H1 (cell line): ENCODE measurements at regions not wholly inside any gene's neighbourhood (a gene's known extent, or its start where the extent isn't known, plus 50 kb on each side); places are given as distances from the start of the nearest gene placed in this dataset.

Source experiments
- CTCF ChIA-PET: fragments of 300-600 bp; sonication (Branson Sonifier 250); formaldehyde crosslinking; loops from one replicate; lab custom pipeline; 2021; ENCODE audit not compliant: partially characterized antibody; lab: Charles Lee
- POLR2A ChIA-PET: fragments of 300-600 bp; sonication (Branson Sonifier 250); formaldehyde crosslinking; loops from one replicate; lab custom pipeline; 2021; ENCODE audit warnings: inconsistent platforms; ENCODE audit not compliant: partially characterized antibody; lab: Charles Lee
- DNase-seq, 2 experiments: peaks; one replicate each; pipeline versions ENCODE4 v3.0.0 to v3.0.0-alpha.2; 2010 to 2022; ENCODE audit warnings: low spot score in 2 of 2, low read depth in 1 of 2, mixed read lengths in 1 of 2
- FAIRE-seq: peaks from 2 replicates; lab custom pipeline; 2011; peaks lifted over from hg19 to GRCh38; lab: Jason Lieb, UNC
- H2AFZ ChIP-seq: 2 replicates; pipeline ENCODE4 v1.8.1; 2012; ENCODE audit warnings: low read length, inconsistent platforms
- H2AK5ac ChIP-seq: 2 replicates; pipeline ENCODE4 v1.6.1; 2013; ENCODE audit warnings: low read depth, low read length
- H2BK120ac ChIP-seq: replicated peaks from 2 replicates; pipeline ENCODE3; 2013; ENCODE audit warnings: low read depth, low read length, inconsistent platforms
- H2BK12ac ChIP-seq: 2 replicates; pipeline ENCODE4 v1.6.1; 2013; ENCODE audit warnings: low read depth, low read length
- H2BK15ac ChIP-seq: 2 replicates; pipeline ENCODE4 v1.6.1; 2013; ENCODE audit warnings: low read length
- H2BK20ac ChIP-seq: 2 replicates; pipeline ENCODE4 v1.6.1; 2013; ENCODE audit warnings: low read length
- H2BK5ac ChIP-seq: 2 replicates; pipeline ENCODE4 v1.6.1; 2013; ENCODE audit warnings: low read depth, low read length
- H3K14ac ChIP-seq: 2 replicates; pipeline ENCODE4 v1.6.1; 2013; ENCODE audit warnings: inconsistent platforms; ENCODE audit not compliant: insufficient read length
- H3K18ac ChIP-seq: 2 replicates; pipeline ENCODE4 v1.6.1; 2013; ENCODE audit warnings: low read length; ENCODE audit errors: extremely low read depth
- H3K23ac ChIP-seq: 2 replicates; pipeline ENCODE4 v1.6.1; 2013; ENCODE audit warnings: inconsistent platforms; ENCODE audit not compliant: insufficient read length
- H3K23me2 ChIP-seq: 2 replicates; pipeline ENCODE4 v1.6.1; 2013; ENCODE audit warnings: low read depth, low read length
- H3K27ac ChIP-seq: 2 replicates; pipeline ENCODE4 v1.6.1; 2011; ENCODE audit warnings: low read depth, low read length, inconsistent platforms
- H3K27me3 ChIP-seq, 4 experiments: replicated peaks in 1 of 4; 1 replicate in 1 of 4; 2 replicates in 3 of 4; pipeline versions ENCODE4 v1.6.1 to v1.8.1; 2011 to 2013; ENCODE audit warnings: low read length in 3 of 4, mild to moderate bottlenecking in 3 of 4, inconsistent platforms in 2 of 4, mixed read lengths in 2 of 4, moderate library complexity in 1 of 4; ENCODE audit not compliant: control insufficient read depth in 3 of 4, insufficient read depth in 3 of 4; ENCODE audit errors: extremely low read depth in 1 of 4
- H3K36me3 ChIP-seq, 4 experiments: 2 replicates each; pipeline versions ENCODE4 v1.6.1 to v1.8.1; 2011 to 2013; ENCODE audit warnings: mild to moderate bottlenecking in 4 of 4, low read length in 3 of 4, moderate library complexity in 2 of 4, control low read depth in 1 of 4, inconsistent platforms in 1 of 4; ENCODE audit not compliant: insufficient read depth in 4 of 4, control insufficient read depth in 2 of 4
- H3K4ac ChIP-seq: replicated peaks from 2 replicates; pipeline ENCODE3; 2013; ENCODE audit warnings: low read length, low read depth, mixed read lengths, inconsistent platforms; ENCODE audit not compliant: insufficient read length
- H3K4me1 ChIP-seq, 4 experiments: replicated peaks in 1 of 4; 1 replicate in 1 of 4; 2 replicates in 3 of 4; pipeline versions ENCODE4 v1.6.1 to v1.8.1; 2011 to 2013; ENCODE audit warnings: low read length in 3 of 4, inconsistent platforms in 2 of 4, mixed read lengths in 1 of 4; ENCODE audit not compliant: insufficient read depth in 4 of 4, control insufficient read depth in 3 of 4
- H3K4me2 ChIP-seq, 2 experiments: 2 replicates each; pipeline versions ENCODE4 v1.6.1 to v1.8.1; 2011 to 2013; ENCODE audit warnings: low read depth in 2 of 2, low read length in 2 of 2, control low read depth in 1 of 2, inconsistent platforms in 1 of 2, mild to moderate bottlenecking in 1 of 2; ENCODE audit not compliant: insufficient read depth in 1 of 2
- H3K4me3 ChIP-seq, 4 experiments: fragments of 200-600, 300-600 bp in 1 of 4; sonication (generic), shearing (Covaris generic), sonication (Bioruptor Twin) in 1 of 4; 2 replicates each; pipeline versions ENCODE4 v1.5.1 to v1.8.1; 2011 to 2016; ENCODE audit warnings: low read length in 4 of 4, low read depth in 3 of 4, control low read depth in 2 of 4, inconsistent platforms in 2 of 4, mild to moderate bottlenecking in 2 of 4, mixed read lengths in 1 of 4, moderate library complexity in 1 of 4; ENCODE audit not compliant: insufficient read depth in 2 of 4; ENCODE audit errors: extremely low read depth in 1 of 4
- H3K56ac ChIP-seq: replicated peaks from 2 replicates; pipeline ENCODE3; 2013; ENCODE audit warnings: low read depth, mild to moderate bottlenecking, mixed read lengths, low read length, inconsistent platforms; ENCODE audit not compliant: insufficient read length
- H3K79me1 ChIP-seq: 2 replicates; pipeline ENCODE4 v1.6.1; 2013; ENCODE audit warnings: low read depth, low read length, control low read depth
- H3K79me2 ChIP-seq, 2 experiments: 2 replicates each; pipeline versions ENCODE4 v1.6.1 to v1.8.1; 2012 to 2013; ENCODE audit warnings: low read length in 2 of 2, mild to moderate bottlenecking in 2 of 2, inconsistent platforms in 1 of 2; ENCODE audit not compliant: insufficient read depth in 2 of 2, control insufficient read depth in 1 of 2
- H3K9ac ChIP-seq, 4 experiments: replicated peaks in 1 of 4; 1 replicate in 1 of 4; 2 replicates in 3 of 4; pipeline versions ENCODE4 v1.6.1 to v1.8.1; 2011 to 2013; ENCODE audit warnings: low read depth in 3 of 4, low read length in 3 of 4, control low read depth in 2 of 4, mild to moderate bottlenecking in 2 of 4, moderate library complexity in 2 of 4, inconsistent platforms in 1 of 4; ENCODE audit errors: extremely low read depth in 1 of 4
- H3K9me3 ChIP-seq, 2 experiments: 2 replicates each; pipeline versions ENCODE4 v1.6.1 to v1.8.1; 2012 to 2013; ENCODE audit warnings: mild to moderate bottlenecking in 2 of 2, moderate library complexity in 2 of 2, control low read depth in 1 of 2, inconsistent platforms in 1 of 2, low read depth in 1 of 2, low read length in 1 of 2, mixed read lengths in 1 of 2; ENCODE audit not compliant: insufficient read depth in 2 of 2
- H4K20me1 ChIP-seq, 2 experiments: replicated peaks in 1 of 2; 2 replicates each; pipeline versions ENCODE3 to v1.8.1; 2011 to 2013; ENCODE audit warnings: inconsistent platforms in 2 of 2, low read length in 2 of 2, mild to moderate bottlenecking in 1 of 2; ENCODE audit not compliant: insufficient read depth in 2 of 2, control insufficient read depth in 1 of 2
- H4K5ac ChIP-seq: 2 replicates; pipeline ENCODE4 v1.6.1; 2013; ENCODE audit warnings: low read length, low read depth, mixed read lengths, inconsistent platforms; ENCODE audit not compliant: insufficient read length
- H4K8ac ChIP-seq: 2 replicates; pipeline ENCODE4 v1.8.0; 2013; ENCODE audit warnings: mild to moderate bottlenecking, moderate library complexity, low read length, inconsistent platforms; ENCODE audit not compliant: insufficient read depth; ENCODE audit errors: extremely low read depth
- H4K91ac ChIP-seq: replicated peaks from 2 replicates; pipeline ENCODE3; 2013; ENCODE audit warnings: low read length, mixed read lengths, inconsistent platforms; ENCODE audit not compliant: insufficient read length
- CBX8 ChIP-seq: fragments of 300-800, 300-1000 bp; sonication (generic); IDR thresholded peaks from 2 replicates; pipeline ENCODE4 v1.7.1; 2016; ENCODE audit warnings: low read depth, low read length, borderline replicate concordance
- MAFK ChIP-seq: IDR thresholded peaks from 2 replicates; pipeline ENCODE4 v1.6.1; 2012; ENCODE audit warnings: low read depth, mild to moderate bottlenecking, improper control_type of control experiment, low read length
- NANOG ChIP-seq: IDR thresholded peaks from 2 replicates; pipeline ENCODE4 v1.6.1; 2011; ENCODE audit warnings: low read length, low read depth, mild to moderate bottlenecking, inconsistent platforms; ENCODE audit not compliant: insufficient read depth, poor library complexity, severe bottlenecking
- POLR2AphosphoS5 ChIP-seq: IDR thresholded peaks from 2 replicates; pipeline ENCODE4 v1.6.1; 2011; ENCODE audit warnings: low read depth, low read length
- RXRA ChIP-seq: IDR thresholded peaks from 2 replicates; pipeline ENCODE4 v1.6.1; 2011; ENCODE audit warnings: low read depth, mild to moderate bottlenecking, low read length, moderate library complexity; ENCODE audit not compliant: insufficient read depth
- SP4 ChIP-seq: IDR thresholded peaks from 2 replicates; pipeline ENCODE4 v1.6.1; 2012; ENCODE audit warnings: low read length, inconsistent platforms
- YY1 ChIP-seq: IDR thresholded peaks from 2 replicates; pipeline ENCODE4 v1.6.1; 2011; ENCODE audit warnings: low read depth, mild to moderate bottlenecking, low read length
- WGBS, 2 experiments: shearing (Covaris generic) in 1 of 2; methylation state at CpG; one replicate each; pipeline versions ENCODE4 v1.1.6 to v1.1.7; 2013 to 2015; ENCODE audit warnings: low lambda C conversion rate in 2 of 2, mixed read lengths in 2 of 2, inconsistent platforms in 1 of 2, low coverage in 1 of 2, missing lambda C conversion rate in 1 of 2; ENCODE audit not compliant: insufficient replicate concordance in 2 of 2, insufficient coverage in 1 of 2, insufficient read length in 1 of 2; ENCODE audit errors: extremely low coverage in 1 of 2, missing lambda C conversion rate in 1 of 2; 5-methylcytosine and 5-hydroxymethylcytosine counted together

DNA sequence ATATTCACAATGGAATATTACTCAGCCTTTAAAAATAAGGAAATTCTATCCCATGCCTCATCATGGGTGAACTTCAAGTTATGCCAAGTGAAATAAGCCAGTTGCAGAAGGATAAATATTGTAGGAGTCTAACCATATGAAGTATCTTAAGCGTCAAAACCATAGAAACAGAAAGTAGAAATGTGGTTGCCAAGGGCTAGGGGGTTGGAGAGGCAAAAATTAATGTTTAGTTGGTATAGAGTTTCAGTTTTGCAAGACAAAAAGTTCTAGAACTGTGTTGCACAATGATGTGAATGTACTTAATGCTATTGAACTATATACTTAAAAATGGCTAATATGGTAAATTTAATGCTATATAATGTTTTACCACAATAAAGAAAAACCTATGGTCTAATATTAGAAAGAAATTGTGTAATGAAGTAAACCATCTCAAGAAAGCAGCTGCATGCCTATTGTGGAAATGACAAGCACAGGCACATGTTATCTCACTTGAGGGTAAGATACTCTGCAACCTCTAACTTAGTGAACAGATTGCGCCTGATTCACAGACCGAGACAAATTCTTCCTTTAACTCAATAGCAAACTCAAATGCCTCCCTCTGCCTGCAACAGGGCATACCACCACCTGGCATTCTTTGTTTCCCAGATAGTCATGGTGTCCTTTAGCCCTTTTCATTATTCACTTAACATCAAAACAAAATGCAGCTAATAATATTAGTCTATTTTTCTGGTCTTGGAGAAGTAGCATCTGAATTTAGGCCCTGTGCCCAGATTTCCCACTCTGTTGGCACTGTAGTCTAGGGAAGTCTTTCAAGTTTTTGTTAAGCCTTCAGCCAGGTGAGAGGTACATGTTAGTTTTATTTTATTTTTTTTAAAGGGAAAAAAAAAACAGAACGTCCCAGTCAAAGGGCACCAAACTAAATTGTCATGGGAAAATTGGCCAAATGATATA, 80.2 kb upstream of the ACP3 start:
- Histone ChIP-seq H4K20me1 (no peaks in the 10 kb centered on the region), H3K79me2 (no peaks in the 10 kb centered on the region), H3K27ac (no peak overlapping the region), H3K56ac (no peak overlapping the region), H2AK5ac (no peak overlapping the region), H3K4me1 (peaks cover 0 to 6% (median under 1%) of the 10 kb centered on the region in 4 experiments; a peak in 2 of 7 replicates), H3K9me3 (no peaks in the 10 kb centered on the region), H2BK5ac (no peak overlapping the region), H2BK15ac (no peak overlapping the region), H3K36me3 (no peaks in the 10 kb centered on the region), H3K27me3 (no peaks in the 10 kb centered on the region), H2BK120ac (no peak overlapping the region), H3K23ac (no peak overlapping the region), H3K79me1 (no peaks in the 10 kb centered on the region), H2AFZ (no peak overlapping the region), H3K9ac (no peak overlapping the region), H2BK12ac (no peak overlapping the region), H3K4me2 (no peak overlapping the region), H2BK20ac (no peak overlapping the region), H3K14ac (no peak overlapping the region), H3K4me3 (no peak overlapping the region), H3K23me2 (no peaks in the 10 kb centered on the region), H4K91ac (no peak overlapping the region), H3K4ac (no peak overlapping the region), H3K18ac (no peak overlapping the region), H4K5ac (no peak overlapping the region), H4K8ac (no peak overlapping the region)
- DNase-seq: no peak
- WGBS, 2 experiments: 87% methylated on average over 4 of the region's 4 CpGs; no CpG with 5 or more reads in 1 of the 2 experiments
- CTCF ChIA-PET: interaction anchor here (1.1 to 1.6 kb wide), 2 partner anchors 20 to 54 kb away, joined by 3 to 7 read pairs; no protein-coding TSS in a partner anchor
- TF ChIP-seq POLR2AphosphoS5 (no peak), SP4 (no peak), MAFK (no peak), RXRA (no peak), CBX8 (no peak), YY1 (no peak), NANOG (no peak)
- FAIRE-seq: no peak
- POLR2A ChIA-PET: no interaction called here
